ENCODE measurements at regions not wholly inside any gene's neighbourhood (a gene's known extent, or its start where the extent isn't known, plus 50 kb on each side); places are given as distances from the start of the nearest gene placed in this dataset.

GRCh38 chr15:81914734-81915256 lies 131.0 kb downstream of the MEX3B start:
- H3K4me3 ChIP-seq (ENCODE audit: low read depth, low read length) = no peak overlapping the region
- DNase-seq (ENCODE audit: low read depth) = no peak
- TF ChIP-seq CTCF (conservative IDR thresholded peaks at IDR 0.05; ENCODE audit: low read depth, low read length) = no peak

- H3K4me3 ChIP-seq (ENCODE audit: low read depth, low read length) = no peak overlapping the region
- TF ChIP-seq CTCF (conservative IDR thresholded peaks at IDR 0.05; ENCODE audit: low read depth, low read length) = no peak
- DNase-seq (ENCODE audit: low read depth) = no peak
Measured at GRCh38 chr15:81914333-81914732, 131.5 kb downstream of the MEX3B start.

- TF ChIP-seq CTCF (conservative IDR thresholded peaks at IDR 0.05; ENCODE audit: low read depth, low read length) = no peak
- no peak for DNase-seq (ENCODE audit: low read depth)
- no peak overlapping the region for H3K4me3 ChIP-seq (ENCODE audit: low read depth, low read length)
Measured at GRCh38 chr15:81911022-81911971, 134.5 kb downstream of the MEX3B start.

GRCh38 chr15:81910355-81911021 lies 135.3 kb downstream of the MEX3B start:
- TF ChIP-seq CTCF (conservative IDR thresholded peaks at IDR 0.05; ENCODE audit: low read depth, low read length) = no peak
- DNase-seq (ENCODE audit: low read depth) = no peak
- H3K4me3 ChIP-seq (ENCODE audit: low read depth, low read length) = no peak overlapping the region

GRCh38 chr15:81909011-81909358 lies 136.8 kb downstream of the MEX3B start:
- no peak overlapping the region for H3K4me3 ChIP-seq (ENCODE audit: low read depth, low read length)
- no peak for TF ChIP-seq CTCF (conservative IDR thresholded peaks at IDR 0.05; ENCODE audit: low read depth, low read length)
- no peak for DNase-seq (ENCODE audit: low read depth)

GRCh38 chr15:81908111-81908510 lies 137.7 kb downstream of the MEX3B start:
- no peak for TF ChIP-seq CTCF (conservative IDR thresholded peaks at IDR 0.05; ENCODE audit: low read depth, low read length)
- DNase-seq (ENCODE audit: low read depth) = no peak
- H3K4me3 ChIP-seq (ENCODE audit: low read depth, low read length) = no peak overlapping the region
